ENCODE measurements at regions not wholly inside any gene's neighbourhood (a gene's known extent, or its start where the extent isn't known, plus 50 kb on each side); places are given as distances from the start of the nearest gene placed in this dataset.

DNA sequence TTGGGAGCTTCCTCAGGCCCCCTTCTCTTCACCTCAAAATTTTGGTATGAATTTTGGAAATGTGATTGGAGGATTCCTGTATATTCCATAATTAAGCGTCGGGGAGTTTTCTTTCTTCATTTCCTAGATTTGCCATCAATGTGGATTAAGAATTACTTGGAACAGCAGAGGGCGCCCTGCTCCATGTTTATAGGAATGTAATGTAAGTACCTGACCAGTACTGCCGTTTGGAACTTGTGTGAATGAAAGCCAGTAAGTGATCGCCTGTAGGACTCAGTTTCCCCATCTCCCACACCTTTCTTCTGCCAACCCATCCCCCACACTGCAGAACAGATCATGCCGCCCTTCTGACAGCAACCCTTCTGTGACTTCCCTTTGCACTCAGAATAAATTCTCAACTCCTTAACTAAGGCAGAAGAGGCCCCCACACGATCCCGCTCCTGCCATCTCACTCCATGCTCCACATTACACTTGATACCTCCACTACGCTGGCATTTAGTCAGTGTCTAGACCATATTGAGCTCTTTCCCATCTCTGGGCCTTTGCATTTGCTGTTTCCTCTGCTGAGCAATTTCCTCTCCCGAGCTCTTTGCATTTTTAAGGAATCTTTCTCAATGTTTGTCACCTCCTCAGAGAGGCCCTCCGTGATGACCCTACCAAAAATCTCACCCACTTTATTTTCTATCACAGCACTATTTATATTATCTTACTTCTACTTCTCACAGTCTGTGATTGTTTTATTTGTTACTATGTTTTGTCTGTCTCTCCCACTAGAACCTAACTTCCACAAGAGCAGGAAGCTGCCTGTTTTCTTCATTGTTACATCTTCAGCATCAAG lies 79.5 kb upstream of the HTR4 start:
- TF ChIP-seq, protein P1, sequence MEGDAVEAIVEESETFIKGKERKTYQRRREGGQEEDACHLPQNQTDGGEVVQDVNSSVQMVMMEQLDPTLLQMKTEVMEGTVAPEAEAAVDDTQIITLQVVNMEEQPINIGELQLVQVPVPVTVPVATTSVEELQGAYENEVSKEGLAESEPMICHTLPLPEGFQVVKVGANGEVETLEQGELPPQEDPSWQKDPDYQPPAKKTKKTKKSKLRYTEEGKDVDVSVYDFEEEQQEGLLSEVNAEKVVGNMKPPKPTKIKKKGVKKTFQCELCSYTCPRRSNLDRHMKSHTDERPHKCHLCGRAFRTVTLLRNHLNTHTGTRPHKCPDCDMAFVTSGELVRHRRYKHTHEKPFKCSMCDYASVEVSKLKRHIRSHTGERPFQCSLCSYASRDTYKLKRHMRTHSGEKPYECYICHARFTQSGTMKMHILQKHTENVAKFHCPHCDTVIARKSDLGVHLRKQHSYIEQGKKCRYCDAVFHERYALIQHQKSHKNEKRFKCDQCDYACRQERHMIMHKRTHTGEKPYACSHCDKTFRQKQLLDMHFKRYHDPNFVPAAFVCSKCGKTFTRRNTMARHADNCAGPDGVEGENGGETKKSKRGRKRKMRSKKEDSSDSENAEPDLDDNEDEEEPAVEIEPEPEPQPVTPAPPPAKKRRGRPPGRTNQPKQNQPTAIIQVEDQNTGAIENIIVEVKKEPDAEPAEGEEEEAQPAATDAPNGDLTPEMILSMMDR (IDR thresholded peaks at IDR 0.05; ENCODE audit: borderline replicate concordance, extremely low read depth, low read length, poor library complexity, severe bottlenecking), result peak; percentile 79
- TF ChIP-seq EZH2 (IDR thresholded peaks at IDR 0.05; ENCODE audit: borderline replicate concordance, low read depth, low read length, severe bottlenecking), result no peak
